Activated naive CD4-positive, alpha-beta T cell treated with anti-CD3 and anti-CD28 coated beads, Interleukin-2, amount 10 ng/mL, durations not matched to agents 7 days and 5 days (primary cell): ENCODE measurements at regions not wholly inside any gene's neighbourhood (a gene's known extent, or its start where the extent isn't known, plus 50 kb on each side); places are given as distances from the start of the nearest gene placed in this dataset.

Experiments
- CTCF ChIA-PET: fragments of 350-600 bp; sonication (Branson Sonifier 250); formaldehyde crosslinking; loops from one replicate; lab custom pipeline; 2021; ENCODE audit warnings: antibody characterized with exemption; lab: Charles Lee
- DNase-seq: peaks from one replicate; pipeline ENCODE4 v3.0.0-alpha.2; 2020
- H3K27ac Mint-ChIP-seq: one replicate; pipeline ENCODE4 v1.8.0; 2021; ENCODE audit warnings: mild to moderate bottlenecking, moderate library complexity, mixed read lengths
- H3K27me3 Mint-ChIP-seq: one replicate; pipeline ENCODE4 v1.8.0; 2021; ENCODE audit warnings: mild to moderate bottlenecking, mixed read lengths
- H3K36me3 Mint-ChIP-seq: one replicate; pipeline ENCODE4 v1.8.0; 2021; ENCODE audit warnings: mixed read lengths
- H3K4me1 Mint-ChIP-seq: one replicate; pipeline ENCODE4 v1.8.0; 2021; ENCODE audit warnings: mixed read lengths
- H3K4me3 Mint-ChIP-seq: one replicate; pipeline ENCODE4 v1.8.0; 2021; ENCODE audit warnings: mild to moderate bottlenecking, moderate library complexity, mixed read lengths
- H3K9me3 Mint-ChIP-seq: one replicate; pipeline ENCODE4 v1.8.0; 2021; ENCODE audit warnings: mixed read lengths

DNA sequence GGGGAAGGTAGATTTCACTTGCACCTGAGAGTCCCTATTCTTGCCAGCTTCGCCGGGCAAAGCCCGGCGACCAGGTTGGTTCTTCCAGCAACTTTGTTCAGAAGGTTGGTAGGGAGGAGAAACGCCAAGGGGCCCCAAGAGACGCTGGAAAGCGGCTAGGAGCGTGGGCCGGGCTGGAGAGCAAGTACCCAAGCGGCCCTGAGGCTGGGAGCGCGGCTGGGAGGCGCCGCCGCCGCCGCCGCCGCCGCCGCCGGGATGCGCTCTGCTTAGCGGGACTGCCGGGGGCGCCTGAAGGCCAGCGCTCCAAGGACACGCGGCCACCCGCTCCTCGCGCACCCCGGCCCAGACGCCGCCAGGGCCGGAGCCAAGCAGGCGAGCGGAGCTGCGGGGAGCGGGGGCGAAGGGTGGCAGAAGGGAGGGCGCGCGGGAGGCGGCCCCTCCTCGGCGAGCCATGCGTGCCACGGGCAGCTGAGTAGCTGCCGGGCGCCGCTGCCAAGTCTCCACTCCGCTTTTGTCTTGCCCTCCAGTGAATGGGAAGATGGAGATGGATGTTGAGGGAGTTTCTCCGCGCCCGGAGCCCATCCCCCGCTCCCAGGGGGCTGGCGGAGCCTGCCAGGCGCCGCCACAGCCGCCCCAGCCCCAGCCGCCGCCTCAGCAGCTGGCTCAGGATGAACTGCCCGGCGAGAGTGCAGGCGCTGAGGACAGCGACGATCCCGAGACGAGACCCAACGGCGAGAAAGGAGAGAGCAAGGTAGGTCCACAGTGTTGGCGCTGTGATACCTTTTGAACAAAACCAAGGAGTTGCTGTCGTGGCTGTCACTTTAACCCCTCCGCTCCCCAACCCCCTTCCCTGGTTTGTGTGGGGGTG, 227.4 kb upstream of the AZI2 start:
- H3K4me1 Mint-ChIP-seq, result no peaks in the 10 kb centered on the region
- no peak overlapping the region for H3K4me3 Mint-ChIP-seq
- CTCF ChIA-PET, result no interaction called here
- no peak overlapping the region for H3K27ac Mint-ChIP-seq
- peaks cover 40% of the 10 kb centered on the region for H3K27me3 Mint-ChIP-seq
- H3K9me3 Mint-ChIP-seq, result no peaks in the 10 kb centered on the region
- no peaks in the 10 kb centered on the region for H3K36me3 Mint-ChIP-seq
- no peak for DNase-seq

DNA sequence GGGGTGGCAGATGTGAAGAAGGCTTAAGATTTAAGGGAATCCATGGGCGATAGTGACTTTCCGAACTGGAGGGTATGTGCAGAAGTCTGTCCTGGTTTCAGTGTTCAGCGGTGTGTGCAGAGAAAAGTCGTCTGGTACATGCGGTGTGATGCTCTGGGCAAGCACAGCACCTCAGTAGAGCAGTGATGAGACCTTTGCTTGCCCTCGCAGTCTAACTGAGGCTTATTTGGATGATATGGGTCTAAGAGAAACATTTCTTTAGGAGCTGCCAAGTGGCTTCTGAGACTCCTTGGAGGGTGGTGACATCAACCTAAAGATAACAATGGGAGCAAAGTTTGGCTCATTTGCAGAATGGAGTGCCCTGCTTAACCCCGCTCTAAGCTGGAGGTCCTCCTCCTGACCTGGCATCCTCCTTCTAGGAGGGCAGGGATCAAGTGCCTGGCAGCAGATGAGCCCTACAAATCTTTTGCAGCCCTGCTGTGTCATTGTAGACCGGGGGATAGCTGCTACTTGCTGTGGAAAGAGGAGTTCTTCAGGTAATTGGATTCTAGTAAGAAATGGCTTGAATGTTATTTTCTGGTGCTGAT, 228.1 kb upstream of the AZI2 start:
- H3K27me3 Mint-ChIP-seq, result peaks cover 40% of the 10 kb centered on the region
- CTCF ChIA-PET, result interaction anchor here (1.0 kb wide), 1 partner anchor 852 kb away, joined by 3 read pairs; no protein-coding TSS in a partner anchor
- H3K4me3 Mint-ChIP-seq, result no peak overlapping the region
- H3K36me3 Mint-ChIP-seq, result no peaks in the 10 kb centered on the region
- no peak for DNase-seq
- no peak overlapping the region for H3K27ac Mint-ChIP-seq
- no peaks in the 10 kb centered on the region for H3K9me3 Mint-ChIP-seq
- H3K4me1 Mint-ChIP-seq, result no peaks in the 10 kb centered on the region

DNA sequence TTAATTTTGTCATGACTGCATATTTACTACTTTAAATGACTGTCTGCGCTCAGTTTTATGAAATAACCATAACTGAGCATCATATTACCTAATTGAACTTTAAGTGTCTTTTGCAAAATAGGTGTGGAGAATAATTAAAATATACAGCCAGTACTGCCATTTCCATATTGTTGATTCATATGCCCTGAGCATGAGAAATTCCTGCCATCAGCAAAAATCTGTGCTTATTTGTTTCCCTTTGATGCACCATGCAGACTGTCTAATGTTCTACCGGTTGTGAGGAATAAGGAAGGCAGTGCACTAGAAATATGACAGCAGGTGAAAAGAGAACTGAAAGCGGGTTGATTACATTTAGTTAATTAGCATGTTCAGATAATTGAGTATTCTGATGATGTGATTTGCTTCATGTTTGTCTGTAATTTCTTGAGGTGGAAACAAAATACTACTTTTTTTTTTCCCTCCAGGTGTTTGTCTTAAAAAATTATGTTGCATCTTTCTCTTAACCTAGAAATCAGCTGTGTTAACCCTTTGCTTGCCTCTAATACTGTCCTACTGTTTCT, 229.4 kb upstream of the AZI2 start:
- H3K4me1 Mint-ChIP-seq, result no peaks in the 10 kb centered on the region
- H3K36me3 Mint-ChIP-seq, result no peaks in the 10 kb centered on the region
- no peaks in the 10 kb centered on the region for H3K9me3 Mint-ChIP-seq
- no peak for DNase-seq
- no peak overlapping the region for H3K4me3 Mint-ChIP-seq
- CTCF ChIA-PET, result no interaction called here
- H3K27me3 Mint-ChIP-seq, result peaks cover 40% of the 10 kb centered on the region
- no peak overlapping the region for H3K27ac Mint-ChIP-seq

DNA sequence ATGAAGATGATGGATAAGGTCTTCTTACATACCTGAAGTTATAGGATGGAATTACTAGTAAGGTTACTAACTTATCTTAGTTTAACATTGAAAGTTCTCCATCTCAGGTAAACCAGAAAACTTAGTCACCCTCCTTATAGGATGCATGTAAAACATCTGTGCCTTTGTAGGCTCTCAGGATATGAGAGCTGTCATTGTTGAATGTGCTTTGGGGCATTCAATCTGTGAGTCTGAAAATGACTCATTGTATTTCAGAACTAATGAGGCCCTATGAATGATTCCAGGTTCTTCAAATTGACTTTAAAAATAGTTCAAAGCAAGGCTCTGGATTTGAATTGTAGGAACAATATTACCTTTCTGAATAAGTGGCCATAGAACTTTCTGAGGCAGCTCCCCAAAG, 237.7 kb upstream of the AZI2 start:
- no peak overlapping the region for H3K4me3 Mint-ChIP-seq
- no peaks in the 10 kb centered on the region for H3K4me1 Mint-ChIP-seq
- H3K36me3 Mint-ChIP-seq, result no peaks in the 10 kb centered on the region
- no peak for DNase-seq
- CTCF ChIA-PET, result no interaction called here
- no peaks in the 10 kb centered on the region for H3K27me3 Mint-ChIP-seq
- no peaks in the 10 kb centered on the region for H3K9me3 Mint-ChIP-seq
- no peak overlapping the region for H3K27ac Mint-ChIP-seq

DNA sequence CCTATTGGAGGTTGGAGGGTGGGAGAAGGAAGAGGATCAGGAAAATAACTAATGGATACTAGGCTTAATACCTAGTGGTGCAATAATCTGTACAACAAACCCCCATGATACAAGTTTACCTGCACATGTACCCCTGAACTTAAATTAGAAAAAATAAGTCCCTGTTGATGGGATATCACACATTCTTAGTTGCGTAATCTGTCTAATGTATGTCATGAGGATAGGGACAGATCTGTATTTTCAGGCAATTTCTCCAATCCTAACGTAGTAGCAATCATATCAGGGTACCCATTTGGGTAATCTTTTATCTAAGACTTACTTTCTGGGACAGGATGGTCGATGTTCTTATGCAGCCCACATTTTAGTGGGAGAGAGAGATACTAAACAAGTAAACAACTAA, 239.1 kb upstream of the AZI2 start:
- no peaks in the 10 kb centered on the region for H3K9me3 Mint-ChIP-seq
- H3K4me1 Mint-ChIP-seq, result no peaks in the 10 kb centered on the region
- CTCF ChIA-PET, result no interaction called here

DNA sequence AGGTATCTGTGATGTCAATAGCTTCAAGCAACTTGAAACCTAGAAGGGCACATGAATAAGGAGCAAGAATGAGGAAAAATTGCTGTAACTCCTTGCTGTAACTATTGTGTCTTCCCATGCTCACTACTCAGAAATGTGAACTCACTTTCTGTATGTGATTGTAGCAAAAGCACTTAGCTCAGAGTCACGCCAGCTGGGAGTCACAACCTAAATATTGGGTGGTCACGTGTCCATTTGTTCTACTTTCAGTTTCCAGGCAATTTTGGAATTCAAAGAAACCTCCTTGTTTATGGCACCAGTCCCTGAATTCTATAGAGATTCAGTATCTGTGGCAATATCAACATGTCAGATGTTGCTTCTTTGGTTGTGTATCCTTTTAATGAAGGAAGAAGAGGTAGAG, 241.6 kb upstream of the AZI2 start:
- Mint-ChIP-seq H3K27me3 (no peaks in the 10 kb centered on the region), H3K9me3 (no peaks in the 10 kb centered on the region), H3K4me1 (no peaks in the 10 kb centered on the region), H3K27ac (no peak overlapping the region), H3K36me3 (no peaks in the 10 kb centered on the region), H3K4me3 (no peak overlapping the region)
- DNase-seq, result no peak
- CTCF ChIA-PET, result no interaction called here

More for the DNA sequence above, 239.1 kb upstream of the AZI2 start:
- Mint-ChIP-seq H3K27me3 (no peaks in the 10 kb centered on the region), H3K36me3 (no peaks in the 10 kb centered on the region), H3K27ac (no peak overlapping the region), H3K4me3 (no peak overlapping the region)
- DNase-seq, result no peak

DNA sequence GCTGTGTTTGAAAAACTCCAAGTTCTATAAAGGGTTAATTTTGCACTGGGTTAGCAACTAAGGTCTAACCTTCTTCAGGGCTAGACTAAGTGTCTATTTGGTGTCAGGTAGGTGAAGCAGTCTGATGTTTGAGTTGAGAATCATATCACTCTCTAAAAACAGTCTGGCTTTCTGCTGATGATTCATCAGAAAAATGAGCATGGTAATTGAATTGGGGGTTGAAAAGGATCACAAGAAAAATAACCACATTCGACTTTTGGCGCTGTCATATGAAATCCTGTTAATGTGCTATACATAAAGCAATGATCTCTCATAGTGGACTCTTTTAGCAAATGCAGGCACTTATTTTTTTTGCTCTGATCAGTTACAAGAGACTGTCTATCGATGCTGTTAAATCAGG, 242.2 kb upstream of the AZI2 start:
- H3K27me3 Mint-ChIP-seq, result no peaks in the 10 kb centered on the region
- no peaks in the 10 kb centered on the region for H3K9me3 Mint-ChIP-seq
- CTCF ChIA-PET, result no interaction called here
- H3K4me1 Mint-ChIP-seq, result no peaks in the 10 kb centered on the region
- no peaks in the 10 kb centered on the region for H3K36me3 Mint-ChIP-seq
- no peak overlapping the region for H3K4me3 Mint-ChIP-seq
- no peak for DNase-seq
- H3K27ac Mint-ChIP-seq, result no peak overlapping the region

DNA sequence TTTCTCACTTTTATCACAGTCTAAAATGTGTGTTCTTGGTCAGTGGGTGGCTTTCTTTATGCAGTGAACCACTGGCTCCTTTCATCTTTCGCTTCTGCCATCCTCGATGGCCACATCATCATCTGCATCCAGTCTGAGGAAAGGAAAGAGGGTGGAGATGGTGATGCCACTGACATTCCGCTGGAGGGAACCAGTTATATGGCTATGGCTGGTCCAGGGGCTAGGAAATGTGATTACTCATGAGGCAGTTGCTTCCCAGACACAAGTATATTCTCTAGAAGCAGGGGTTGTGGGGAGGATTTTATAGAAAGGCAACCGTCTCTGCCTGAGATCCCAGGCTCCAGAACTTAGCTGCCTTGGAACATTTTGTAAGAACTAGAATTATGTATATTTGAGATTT, 246.7 kb upstream of the AZI2 start:
- no peak for DNase-seq
- no peak overlapping the region for H3K27ac Mint-ChIP-seq
- no peaks in the 10 kb centered on the region for H3K9me3 Mint-ChIP-seq
- H3K4me1 Mint-ChIP-seq, result no peaks in the 10 kb centered on the region
- H3K36me3 Mint-ChIP-seq, result no peaks in the 10 kb centered on the region
- H3K4me3 Mint-ChIP-seq, result no peak overlapping the region
- CTCF ChIA-PET, result no interaction called here
- no peaks in the 10 kb centered on the region for H3K27me3 Mint-ChIP-seq

DNA sequence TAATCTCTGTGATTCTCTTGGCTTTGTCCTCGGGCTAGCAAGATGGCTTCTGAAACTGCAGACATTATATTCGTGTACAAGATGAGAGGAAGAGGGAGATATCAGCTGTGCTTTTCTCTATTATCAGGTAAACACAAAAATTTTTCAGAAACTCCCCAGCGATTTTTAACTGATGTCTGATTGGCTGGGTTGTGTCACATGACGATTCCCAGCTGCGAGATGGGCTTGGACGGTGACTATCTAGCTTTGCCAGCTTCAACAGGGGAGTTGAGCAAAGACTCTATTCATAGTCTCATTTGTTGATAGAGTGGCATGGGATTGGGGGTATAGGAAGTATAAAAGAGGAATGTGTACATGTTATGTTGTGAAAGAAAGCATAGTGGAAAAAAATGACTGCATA, 248.8 kb upstream of the AZI2 start:
- CTCF ChIA-PET, result no interaction called here
- Mint-ChIP-seq H3K4me1 (no peaks in the 10 kb centered on the region), H3K36me3 (no peaks in the 10 kb centered on the region), H3K4me3 (no peak overlapping the region), H3K9me3 (peaks cover 2% of the 10 kb centered on the region), H3K27ac (no peak overlapping the region), H3K27me3 (no peaks in the 10 kb centered on the region)
- no peak for DNase-seq

DNA sequence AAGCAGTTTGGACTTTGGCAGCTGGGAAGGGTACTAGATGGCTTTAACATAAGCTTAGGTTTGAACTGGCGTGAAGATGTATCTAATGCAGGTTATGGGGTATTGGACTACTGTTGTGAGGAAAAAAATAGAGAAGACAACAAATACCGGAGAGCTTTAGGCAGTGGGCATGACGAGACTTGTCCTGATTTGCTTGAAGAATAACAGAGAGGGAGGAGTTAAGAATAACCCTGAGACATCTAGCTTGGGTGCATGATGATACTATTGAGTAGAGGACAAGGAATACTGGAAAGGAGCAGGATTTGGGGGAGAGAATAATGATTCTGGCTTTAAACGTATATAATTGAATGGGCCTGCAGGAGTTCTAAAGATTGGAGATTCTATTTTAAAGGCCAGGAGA, 249.5 kb upstream of the AZI2 start:
- Mint-ChIP-seq H3K27ac (no peak overlapping the region), H3K27me3 (no peaks in the 10 kb centered on the region), H3K36me3 (no peaks in the 10 kb centered on the region), H3K4me3 (no peak overlapping the region), H3K9me3 (peaks cover 2% of the 10 kb centered on the region), H3K4me1 (no peaks in the 10 kb centered on the region)
- no peak for DNase-seq
- CTCF ChIA-PET, result no interaction called here

DNA sequence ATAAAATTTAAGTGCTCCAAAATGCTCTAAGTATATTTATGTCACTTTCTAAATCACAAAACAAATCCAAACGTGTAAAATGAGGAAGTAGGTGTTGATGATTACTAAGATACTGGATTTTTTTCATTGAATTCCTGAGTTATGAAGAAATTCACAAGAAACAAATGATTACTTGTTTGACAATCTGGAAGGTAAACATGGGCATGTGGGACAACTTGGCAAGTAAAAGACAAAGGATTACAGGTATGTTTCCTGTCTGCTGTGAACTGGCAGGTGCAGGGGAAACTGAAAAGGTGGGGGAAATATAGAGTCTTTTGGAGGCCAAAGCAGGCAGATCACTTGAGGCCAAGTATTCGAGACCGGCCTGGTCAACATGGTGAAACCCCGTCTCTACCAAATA, 252.7 kb upstream of the AZI2 start:
- Mint-ChIP-seq H3K4me1 (no peaks in the 10 kb centered on the region), H3K27me3 (no peaks in the 10 kb centered on the region), H3K4me3 (no peak overlapping the region), H3K36me3 (no peaks in the 10 kb centered on the region), H3K9me3 (peaks cover 2% of the 10 kb centered on the region), H3K27ac (no peak overlapping the region)
- CTCF ChIA-PET, result no interaction called here
- DNase-seq, result no peak

DNA sequence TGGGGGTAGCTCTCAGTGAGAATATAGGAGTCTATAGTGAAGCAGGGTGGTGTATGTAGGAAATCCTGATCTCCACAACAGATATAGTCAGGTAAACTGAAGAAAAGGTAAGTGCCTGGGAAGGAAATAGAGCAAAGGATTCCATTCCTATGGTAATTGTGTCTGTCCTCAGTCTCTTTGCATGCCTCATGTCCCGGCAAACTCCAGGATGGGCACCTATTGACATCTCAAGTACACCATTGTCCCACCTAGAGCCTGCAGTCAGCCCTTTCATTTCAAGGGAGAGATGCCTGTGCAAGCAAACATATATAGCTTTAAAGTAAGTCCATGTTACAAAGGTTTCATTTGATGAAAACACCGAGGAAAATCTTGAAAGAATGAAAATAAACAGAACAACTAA, 257.7 kb upstream of the AZI2 start:
- DNase-seq, result no peak
- no peaks in the 10 kb centered on the region for H3K27me3 Mint-ChIP-seq
- no peak overlapping the region for H3K27ac Mint-ChIP-seq
- CTCF ChIA-PET, result no interaction called here
- no peaks in the 10 kb centered on the region for H3K36me3 Mint-ChIP-seq
- no peak overlapping the region for H3K4me3 Mint-ChIP-seq
- no peaks in the 10 kb centered on the region for H3K4me1 Mint-ChIP-seq
- H3K9me3 Mint-ChIP-seq, result peaks cover 2% of the 10 kb centered on the region

DNA sequence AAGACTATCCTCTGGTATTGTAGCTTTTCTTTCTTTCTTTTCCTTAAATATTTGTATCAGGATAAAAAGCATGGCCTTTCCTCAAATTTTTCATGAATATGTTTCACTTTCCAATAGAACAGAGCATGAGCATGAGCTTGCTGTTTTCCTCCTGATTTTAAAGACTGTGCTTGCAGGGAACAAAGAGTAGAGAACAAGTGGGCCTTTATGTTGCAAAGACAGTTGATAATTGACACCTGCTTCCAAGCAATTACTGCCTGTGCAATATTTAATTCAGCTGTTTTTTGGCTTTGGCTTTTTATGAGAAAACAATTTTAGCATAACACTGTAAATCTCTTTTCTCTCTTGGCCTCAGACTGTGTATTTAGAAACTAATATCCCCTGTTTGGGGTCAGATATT, 263.6 kb upstream of the AZI2 start:
- Mint-ChIP-seq H3K27me3 (no peaks in the 10 kb centered on the region), H3K27ac (no peak overlapping the region), H3K4me3 (no peak overlapping the region), H3K36me3 (no peaks in the 10 kb centered on the region), H3K4me1 (no peaks in the 10 kb centered on the region), H3K9me3 (no peaks in the 10 kb centered on the region)
- DNase-seq, result no peak
- CTCF ChIA-PET, result no interaction called here

DNA sequence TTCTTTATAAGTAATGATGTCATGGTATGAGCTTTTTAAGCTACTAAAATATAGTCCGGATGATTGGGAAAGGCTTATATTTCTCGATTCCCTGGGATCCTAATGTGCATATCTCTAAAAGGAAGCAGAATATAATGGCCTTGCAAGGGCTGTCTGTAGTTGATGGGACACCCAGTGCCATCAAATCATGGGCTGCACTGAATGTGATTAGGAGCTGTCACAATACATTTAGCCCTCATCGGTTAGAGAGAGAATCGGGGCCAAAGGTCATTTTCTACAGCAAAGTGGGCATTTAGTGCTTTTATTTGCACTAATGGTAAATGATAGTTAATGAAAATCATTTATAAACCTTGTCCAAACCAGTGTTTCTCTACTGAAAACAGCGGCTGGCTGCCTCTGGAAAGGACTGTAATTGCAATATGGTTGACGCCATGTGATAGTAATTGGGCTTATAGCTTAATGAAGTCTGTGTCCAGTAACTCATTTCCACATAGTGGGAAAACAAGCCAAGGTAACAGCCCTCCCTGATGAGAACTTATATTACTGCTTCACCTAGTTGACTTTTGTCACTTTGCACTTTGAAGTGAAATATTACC, 265.0 kb upstream of the AZI2 start:
- H3K36me3 Mint-ChIP-seq, result no peaks in the 10 kb centered on the region
- CTCF ChIA-PET, result no interaction called here
- H3K4me3 Mint-ChIP-seq, result no peak overlapping the region
- no peak overlapping the region for H3K27ac Mint-ChIP-seq
- H3K4me1 Mint-ChIP-seq, result no peaks in the 10 kb centered on the region
- H3K27me3 Mint-ChIP-seq, result no peaks in the 10 kb centered on the region
- no peak for DNase-seq
- peaks cover 2% of the 10 kb centered on the region for H3K9me3 Mint-ChIP-seq

DNA sequence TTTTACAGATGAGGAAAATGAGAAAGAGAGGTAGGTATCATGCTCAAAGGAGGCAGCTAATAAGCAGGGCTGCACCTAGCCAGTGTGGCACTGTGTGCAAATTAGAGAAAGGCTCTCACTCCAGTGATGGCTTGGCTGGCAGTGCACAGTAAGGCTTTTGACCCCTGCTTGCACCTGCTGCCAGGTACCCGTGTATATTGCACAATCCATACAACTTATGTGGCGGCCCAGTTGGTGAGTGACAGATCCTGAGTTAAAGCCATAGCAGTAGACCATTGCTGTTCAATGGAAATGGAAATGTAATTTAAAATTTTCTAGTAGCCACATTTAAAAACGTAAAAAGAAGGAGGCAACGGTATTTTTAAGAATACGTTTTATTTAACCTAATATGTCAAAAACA, 266.4 kb upstream of the AZI2 start:
- Mint-ChIP-seq H3K4me3 (no peak overlapping the region), H3K9me3 (peaks cover 2% of the 10 kb centered on the region), H3K27ac (no peak overlapping the region), H3K27me3 (no peaks in the 10 kb centered on the region), H3K36me3 (no peaks in the 10 kb centered on the region), H3K4me1 (no peaks in the 10 kb centered on the region)
- CTCF ChIA-PET, result no interaction called here
- DNase-seq, result no peak
